HCT116 (cell line): ENCODE measurements at regions not wholly inside any gene's neighbourhood (a gene's known extent, or its start where the extent isn't known, plus 50 kb on each side); places are given as distances from the start of the nearest gene placed in this dataset.

Experiments
- ATAC-seq: fragments of 200-7000 bp; cut with Tn5 transposase; 2 replicates; pipeline ENCODE4 v1.9.1; 2020; ENCODE audit warnings: mild to moderate bottlenecking, moderate library complexity
- BruUV-seq: library from RNA; stranded (reverse); fragments of 400-500 nt; replicated peaks from 2 replicates; lab custom pipeline; 2021; lab: Mats Ljungman, UMichigan
- CTCF ChIA-PET: fragments of 300-600 bp; sonication (Branson Sonifier 250); formaldehyde crosslinking; loops from one replicate; lab custom pipeline; 2021; ENCODE audit warnings: antibody characterized with exemption; lab: Charles Lee
- POLR2A ChIA-PET: fragments of 300-600, 350-600 bp; sonication (Branson Sonifier 250); formaldehyde crosslinking; loops from one replicate; lab custom pipeline; 2021; ENCODE audit warnings: antibody characterized with exemption; lab: Charles Lee
- RAD21 ChIA-PET, 2 experiments: fragments of 300-600 bp; sonication (Branson Sonifier 250); formaldehyde crosslinking; loops; one replicate each; lab custom pipeline; 2023; ENCODE audit warnings: low total read pairs in 2 of 2; ENCODE audit not compliant: uncharacterized antibody in 2 of 2, unreplicated experiment in 2 of 2, low non-redundant PET in 1 of 2; lab: Charles Lee
- DNase-seq: peaks from one replicate; pipeline ENCODE4 v3.0.0-alpha.2; 2010; ENCODE audit warnings: low read depth, low spot score
- H2AFZ ChIP-seq: fragments of 200-600 bp; shearing (Covaris generic), sonication (generic); 2 replicates; pipeline ENCODE4 v1.6.1; 2017; ENCODE audit warnings: low read depth, mixed run types, mixed read lengths, antibody characterized with exemption, low read length; ENCODE audit not compliant: poor library complexity, severe bottlenecking
- H3K27ac ChIP-seq: 2 replicates; pipeline ENCODE4 v1.5.1; 2012; ENCODE audit warnings: low read depth, low read length
- H3K27me3 ChIP-seq: fragments of 200-600 bp; sonication (generic); 2 replicates; pipeline ENCODE4 v1.6.1; 2016; ENCODE audit warnings: mixed run types, low read length, mixed read lengths; ENCODE audit not compliant: insufficient read depth
- H3K36me3 ChIP-seq, 2 experiments: fragments of 200-500 bp in 1 of 2; fragments of 200-600 bp in 1 of 2; sonication (Bioruptor generic) in 1 of 2; sonication (generic) in 1 of 2; 2 replicates each; pipeline versions ENCODE4 v1.5.1 to v1.6.1; 2014 to 2016; ENCODE audit warnings: low read length in 2 of 2, inconsistent platforms in 1 of 2, mixed read lengths in 1 of 2, mixed run types in 1 of 2; ENCODE audit not compliant: insufficient read depth in 2 of 2, control insufficient read depth in 1 of 2
- H3K4me1 ChIP-seq, 2 experiments: fragments of 200-600 bp in 1 of 2; sonication (generic) in 1 of 2; 2 replicates each; pipeline versions ENCODE4 v1.5.1 to v1.6.1; 2012 to 2017; ENCODE audit warnings: low read length in 2 of 2, inconsistent platforms in 1 of 2, mild to moderate bottlenecking in 1 of 2, mixed read lengths in 1 of 2, mixed run types in 1 of 2, moderate library complexity in 1 of 2; ENCODE audit not compliant: insufficient read depth in 2 of 2, control insufficient read depth in 1 of 2
- H3K4me2 ChIP-seq: fragments of 200-600 bp; sonication (generic); 2 replicates; pipeline ENCODE4 v1.6.1; 2017; ENCODE audit warnings: mixed run types, low read length, mixed read lengths
- H3K4me3 ChIP-seq, 2 experiments: fragments of 200-600 bp in 1 of 2; sonication (generic) in 1 of 2; replicated peaks in 1 of 2; 2 replicates each; pipeline ENCODE4 v1.5.1; 2011 to 2016; ENCODE audit warnings: low read length in 2 of 2, control low read depth in 1 of 2, low read depth in 1 of 2, mild to moderate bottlenecking in 1 of 2, mixed read lengths in 1 of 2, mixed run types in 1 of 2
- H3K79me2 ChIP-seq: fragments of 200-600 bp; sonication (generic); 2 replicates; pipeline ENCODE4 v1.6.1; 2017; ENCODE audit warnings: mild to moderate bottlenecking, mixed run types, low read length, moderate library complexity, mixed read lengths; ENCODE audit not compliant: insufficient read depth
- H3K9ac ChIP-seq: fragments of 200-600 bp; sonication (generic); 2 replicates; pipeline ENCODE4 v1.6.1; 2016; ENCODE audit warnings: low read length, mixed read lengths
- H3K9me2 ChIP-seq: fragments of 200-600 bp; sonication (generic), shearing (Covaris generic); 2 replicates; pipeline ENCODE4 v1.6.1; 2017; ENCODE audit warnings: mixed run types, mild to moderate bottlenecking, moderate library complexity; ENCODE audit not compliant: insufficient read depth
- H3K9me3 ChIP-seq, 2 experiments: fragments of 200-500 bp in 1 of 2; fragments of 200-600 bp in 1 of 2; sonication (Bioruptor generic) in 1 of 2; sonication (generic) in 1 of 2; 2 replicates each; pipeline ENCODE4 v1.6.1; 2014 to 2017; ENCODE audit warnings: low read length in 2 of 2, mixed read lengths in 2 of 2, inconsistent platforms in 1 of 2, low read depth in 1 of 2, mild to moderate bottlenecking in 1 of 2, mixed run types in 1 of 2, moderate library complexity in 1 of 2; ENCODE audit not compliant: control insufficient read depth in 1 of 2, insufficient read depth in 1 of 2
- H4K20me1 ChIP-seq: fragments of 200-600 bp; sonication (generic), shearing (Covaris generic); 2 replicates; pipeline ENCODE4 v1.6.1; 2017; ENCODE audit warnings: mixed run types, mild to moderate bottlenecking, moderate library complexity; ENCODE audit not compliant: insufficient read depth
- CBX3 ChIP-seq: IDR thresholded peaks from 2 replicates; pipeline ENCODE4 v1.6.1; 2012; ENCODE audit warnings: low read depth
- CEBPB ChIP-seq: IDR thresholded peaks from 2 replicates; pipeline ENCODE4 v1.6.1; 2012; ENCODE audit warnings: low read depth
- EGR1 ChIP-seq: IDR thresholded peaks from 2 replicates; pipeline ENCODE4 v1.6.1; 2012; ENCODE audit warnings: low read depth
- EZH2 ChIP-seq: fragments of 200-600 bp; sonication (generic); IDR thresholded peaks from 2 replicates; pipeline ENCODE4 v1.6.1; 2017; ENCODE audit warnings: antibody characterized with exemption, mixed run types
- EZH2phosphoT487 ChIP-seq: fragments of 200-600 bp; IDR thresholded peaks from 2 replicates; pipeline ENCODE4 v1.6.1; 2018; ENCODE audit warnings: antibody characterized with exemption, borderline replicate concordance
- FOSL1 ChIP-seq: IDR thresholded peaks from 2 replicates; pipeline ENCODE4 v1.6.1; 2012; ENCODE audit warnings: low read depth
- JUND ChIP-seq: IDR thresholded peaks from 2 replicates; pipeline ENCODE4 v1.6.1; 2012
- POLR2A ChIP-seq: IDR thresholded peaks from 2 replicates; pipeline ENCODE4 v1.7.0; 2011; ENCODE audit warnings: borderline replicate concordance; ENCODE audit not compliant: insufficient read depth, insufficient read length; ENCODE audit errors: extremely low read depth
- POLR2AphosphoS5 ChIP-seq: IDR thresholded peaks from 2 replicates; pipeline ENCODE4 v1.6.1; 2011; ENCODE audit warnings: mild to moderate bottlenecking, low read depth, low read length, moderate library complexity
- RAD21 ChIP-seq: IDR thresholded peaks from 2 replicates; pipeline ENCODE4 v1.6.1; 2012; ENCODE audit warnings: low read depth, mild to moderate bottlenecking
- SIN3A ChIP-seq: IDR thresholded peaks from 2 replicates; pipeline ENCODE4 v1.6.1; 2012; ENCODE audit warnings: low read depth
- SP1 ChIP-seq: IDR thresholded peaks from 2 replicates; pipeline ENCODE4 v1.6.1; 2012; ENCODE audit warnings: low read depth
- SRF ChIP-seq: IDR thresholded peaks from 2 replicates; pipeline ENCODE4 v1.6.1; 2012; ENCODE audit warnings: low read depth
- TCF7L2 ChIP-seq: IDR thresholded peaks from 2 replicates; pipeline ENCODE4 v1.7.0; 2011; ENCODE audit warnings: borderline replicate concordance, inconsistent platforms; ENCODE audit not compliant: insufficient read depth, insufficient read length; ENCODE audit errors: extremely low read depth
- ZFX ChIP-seq: fragments of 450-650 bp; IDR thresholded peaks from 2 replicates; pipeline ENCODE4 v1.6.1; 2017
- ZNF274 ChIP-seq: fragments of 200-500 bp; sonication (Bioruptor generic); IDR thresholded peaks from 2 replicates; pipeline ENCODE4 v1.6.1; 2014; ENCODE audit warnings: mild to moderate bottlenecking, low read depth, low read length, inconsistent platforms
- intact Hi-C: fragments of 100-400 bp; cut with micrococcal nuclease; formaldehyde crosslinking; loops from 2 replicates; pipeline ENCODE4 v1.10.0; 2022
- TF ChIP-seq, protein P1 (sequence below), 3 experiments: fragments of 200-600 bp in 1 of 3; sonication (generic) in 1 of 3; IDR thresholded peaks in 2 of 3; conservative IDR thresholded peaks in 1 of 3; 2 replicates each; pipeline ENCODE4 v1.5.1; 2012 to 2017; ENCODE audit warnings: low read depth in 2 of 3, low read length in 2 of 3, antibody characterized with exemption in 1 of 3, borderline replicate concordance in 1 of 3, control low read depth in 1 of 3, mild to moderate bottlenecking in 1 of 3, mixed read lengths in 1 of 3, mixed run types in 1 of 3, moderate library complexity in 1 of 3; ENCODE audit not compliant: insufficient read depth in 1 of 3
- TF ChIP-seq, protein P2 (sequence below): IDR thresholded peaks from 2 replicates; pipeline ENCODE4 v1.6.1; 2012; ENCODE audit warnings: low read depth
- TF ChIP-seq, protein P3 (sequence below): IDR thresholded peaks from 2 replicates; pipeline ENCODE4 v1.6.1; 2012
- TF ChIP-seq, protein P4 (sequence below): IDR thresholded peaks from 2 replicates; pipeline ENCODE4 v1.6.1; 2011; ENCODE audit warnings: mild to moderate bottlenecking, low read length, moderate library complexity; ENCODE audit not compliant: insufficient replicate concordance; ENCODE audit errors: extremely low read depth

DNA sequence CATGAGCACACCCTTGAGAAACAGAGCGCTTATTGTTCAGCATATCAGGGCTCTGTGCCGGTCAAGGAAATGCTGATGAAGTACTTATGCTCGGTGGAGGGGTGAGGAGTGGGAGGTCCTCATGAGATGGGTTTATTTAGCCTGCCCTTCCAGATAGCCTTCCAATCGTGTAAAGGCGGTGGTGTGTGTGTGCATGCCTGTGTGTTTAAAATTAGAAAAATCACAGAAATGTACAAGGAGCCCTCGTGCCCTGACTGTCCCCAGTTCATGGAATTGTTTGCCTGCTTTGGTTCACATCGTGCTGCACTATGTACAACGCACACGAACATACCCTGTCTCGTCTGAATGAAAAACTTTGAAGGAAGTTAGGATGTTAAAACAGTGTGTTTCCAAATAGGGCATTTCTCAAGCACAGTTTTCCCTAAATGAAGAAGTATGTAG, 158.6 kb downstream of the AQP4 start:
- Histone ChIP-seq H3K79me2 (no peaks in the 10 kb centered on the region), H3K27ac (no peak overlapping the region), H3K9me3 (no peaks in the 10 kb centered on the region), H3K9me2 (no peaks in the 10 kb centered on the region), H3K4me1 (no peaks in the 10 kb centered on the region), H3K4me2 (no peak overlapping the region), H3K9ac (no peak overlapping the region), H4K20me1 (no peaks in the 10 kb centered on the region), H3K4me3 (no peak overlapping the region), H3K36me3 (no peaks in the 10 kb centered on the region), H3K27me3 (peaks cover 17% of the 10 kb centered on the region; the same call in 1 of the 2 replicates), H2AFZ (no peak overlapping the region)
- ChIA-PET RAD21 (no interaction called here), POLR2A (no interaction called here), CTCF (no interaction called here)
- ATAC-seq (no peak), DNase-seq (no peak)
- no peak for TF ChIP-seq FOSL1
- TF ChIP-seq, protein P1, sequence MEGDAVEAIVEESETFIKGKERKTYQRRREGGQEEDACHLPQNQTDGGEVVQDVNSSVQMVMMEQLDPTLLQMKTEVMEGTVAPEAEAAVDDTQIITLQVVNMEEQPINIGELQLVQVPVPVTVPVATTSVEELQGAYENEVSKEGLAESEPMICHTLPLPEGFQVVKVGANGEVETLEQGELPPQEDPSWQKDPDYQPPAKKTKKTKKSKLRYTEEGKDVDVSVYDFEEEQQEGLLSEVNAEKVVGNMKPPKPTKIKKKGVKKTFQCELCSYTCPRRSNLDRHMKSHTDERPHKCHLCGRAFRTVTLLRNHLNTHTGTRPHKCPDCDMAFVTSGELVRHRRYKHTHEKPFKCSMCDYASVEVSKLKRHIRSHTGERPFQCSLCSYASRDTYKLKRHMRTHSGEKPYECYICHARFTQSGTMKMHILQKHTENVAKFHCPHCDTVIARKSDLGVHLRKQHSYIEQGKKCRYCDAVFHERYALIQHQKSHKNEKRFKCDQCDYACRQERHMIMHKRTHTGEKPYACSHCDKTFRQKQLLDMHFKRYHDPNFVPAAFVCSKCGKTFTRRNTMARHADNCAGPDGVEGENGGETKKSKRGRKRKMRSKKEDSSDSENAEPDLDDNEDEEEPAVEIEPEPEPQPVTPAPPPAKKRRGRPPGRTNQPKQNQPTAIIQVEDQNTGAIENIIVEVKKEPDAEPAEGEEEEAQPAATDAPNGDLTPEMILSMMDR (IDR thresholded peaks at IDR 0.05 in 2 of 3, conservative IDR thresholded peaks at IDR 0.05 in 1 of 3; ENCODE audit: borderline replicate concordance in 1 of 3, insufficient read depth in 1 of 3, low read depth in 2 of 3, low read length in 2 of 3): no peak
- TF ChIP-seq, protein P2, sequence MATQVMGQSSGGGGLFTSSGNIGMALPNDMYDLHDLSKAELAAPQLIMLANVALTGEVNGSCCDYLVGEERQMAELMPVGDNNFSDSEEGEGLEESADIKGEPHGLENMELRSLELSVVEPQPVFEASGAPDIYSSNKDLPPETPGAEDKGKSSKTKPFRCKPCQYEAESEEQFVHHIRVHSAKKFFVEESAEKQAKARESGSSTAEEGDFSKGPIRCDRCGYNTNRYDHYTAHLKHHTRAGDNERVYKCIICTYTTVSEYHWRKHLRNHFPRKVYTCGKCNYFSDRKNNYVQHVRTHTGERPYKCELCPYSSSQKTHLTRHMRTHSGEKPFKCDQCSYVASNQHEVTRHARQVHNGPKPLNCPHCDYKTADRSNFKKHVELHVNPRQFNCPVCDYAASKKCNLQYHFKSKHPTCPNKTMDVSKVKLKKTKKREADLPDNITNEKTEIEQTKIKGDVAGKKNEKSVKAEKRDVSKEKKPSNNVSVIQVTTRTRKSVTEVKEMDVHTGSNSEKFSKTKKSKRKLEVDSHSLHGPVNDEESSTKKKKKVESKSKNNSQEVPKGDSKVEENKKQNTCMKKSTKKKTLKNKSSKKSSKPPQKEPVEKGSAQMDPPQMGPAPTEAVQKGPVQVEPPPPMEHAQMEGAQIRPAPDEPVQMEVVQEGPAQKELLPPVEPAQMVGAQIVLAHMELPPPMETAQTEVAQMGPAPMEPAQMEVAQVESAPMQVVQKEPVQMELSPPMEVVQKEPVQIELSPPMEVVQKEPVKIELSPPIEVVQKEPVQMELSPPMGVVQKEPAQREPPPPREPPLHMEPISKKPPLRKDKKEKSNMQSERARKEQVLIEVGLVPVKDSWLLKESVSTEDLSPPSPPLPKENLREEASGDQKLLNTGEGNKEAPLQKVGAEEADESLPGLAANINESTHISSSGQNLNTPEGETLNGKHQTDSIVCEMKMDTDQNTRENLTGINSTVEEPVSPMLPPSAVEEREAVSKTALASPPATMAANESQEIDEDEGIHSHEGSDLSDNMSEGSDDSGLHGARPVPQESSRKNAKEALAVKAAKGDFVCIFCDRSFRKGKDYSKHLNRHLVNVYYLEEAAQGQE: no peak
- no peak for TF ChIP-seq ZFX
- no peak for TF ChIP-seq JUND
- no peak for TF ChIP-seq EGR1
- TF ChIP-seq POLR2AphosphoS5: no peak
- no peak for TF ChIP-seq ZNF274
- no peak for TF ChIP-seq RAD21
- TF ChIP-seq EZH2: no peak
- no peak for TF ChIP-seq POLR2A
- TF ChIP-seq SRF: no peak
- no peak for TF ChIP-seq CBX3
- no peak for TF ChIP-seq SIN3A
- TF ChIP-seq TCF7L2: no peak
- no peak for TF ChIP-seq SP1
- no peak for TF ChIP-seq EZH2phosphoT487
- no peak for TF ChIP-seq CEBPB
- TF ChIP-seq, protein P3, sequence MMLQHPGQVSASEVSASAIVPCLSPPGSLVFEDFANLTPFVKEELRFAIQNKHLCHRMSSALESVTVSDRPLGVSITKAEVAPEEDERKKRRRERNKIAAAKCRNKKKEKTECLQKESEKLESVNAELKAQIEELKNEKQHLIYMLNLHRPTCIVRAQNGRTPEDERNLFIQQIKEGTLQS: no peak
- TF ChIP-seq, protein P4, sequence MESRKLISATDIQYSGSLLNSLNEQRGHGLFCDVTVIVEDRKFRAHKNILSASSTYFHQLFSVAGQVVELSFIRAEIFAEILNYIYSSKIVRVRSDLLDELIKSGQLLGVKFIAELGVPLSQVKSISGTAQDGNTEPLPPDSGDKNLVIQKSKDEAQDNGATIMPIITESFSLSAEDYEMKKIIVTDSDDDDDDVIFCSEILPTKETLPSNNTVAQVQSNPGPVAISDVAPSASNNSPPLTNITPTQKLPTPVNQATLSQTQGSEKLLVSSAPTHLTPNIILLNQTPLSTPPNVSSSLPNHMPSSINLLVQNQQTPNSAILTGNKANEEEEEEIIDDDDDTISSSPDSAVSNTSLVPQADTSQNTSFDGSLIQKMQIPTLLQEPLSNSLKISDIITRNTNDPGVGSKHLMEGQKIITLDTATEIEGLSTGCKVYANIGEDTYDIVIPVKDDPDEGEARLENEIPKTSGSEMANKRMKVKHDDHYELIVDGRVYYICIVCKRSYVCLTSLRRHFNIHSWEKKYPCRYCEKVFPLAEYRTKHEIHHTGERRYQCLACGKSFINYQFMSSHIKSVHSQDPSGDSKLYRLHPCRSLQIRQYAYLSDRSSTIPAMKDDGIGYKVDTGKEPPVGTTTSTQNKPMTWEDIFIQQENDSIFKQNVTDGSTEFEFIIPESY: no peak
- BruUV-seq: no TSS peak
- intact Hi-C loops: no loop called here
